ENCODE measurements at regions not wholly inside any gene's neighbourhood (a gene's known extent, or its start where the extent isn't known, plus 50 kb on each side); places are given as distances from the start of the nearest gene placed in this dataset.
"Not testable (repeated sequence)": the region's sequence is repeated elsewhere in the genome, so short reads cannot be mapped to it uniquely, and the experiment has no call there.

DNA sequence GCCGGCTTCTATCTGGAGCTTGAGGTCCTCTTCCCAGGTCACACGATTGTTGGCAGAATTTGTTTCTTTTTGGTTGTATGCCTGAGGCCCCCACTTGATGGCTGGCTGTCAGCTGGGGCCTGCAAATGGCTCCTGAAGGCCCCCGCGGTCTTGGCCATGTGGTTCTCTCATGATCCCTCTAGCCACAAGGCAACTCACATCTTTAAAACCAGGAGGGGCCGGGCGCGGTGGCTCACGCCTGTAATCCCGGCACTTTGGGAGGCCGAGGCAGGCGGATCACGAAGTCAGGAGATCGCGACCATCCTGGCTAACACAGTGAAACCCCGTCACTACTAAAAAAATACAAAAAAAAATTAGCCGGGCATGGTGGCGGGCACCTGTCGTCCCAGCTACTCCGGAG is 443.6 kb downstream of the DOK5 start:
- TF ChIP-seq, protein P1, sequence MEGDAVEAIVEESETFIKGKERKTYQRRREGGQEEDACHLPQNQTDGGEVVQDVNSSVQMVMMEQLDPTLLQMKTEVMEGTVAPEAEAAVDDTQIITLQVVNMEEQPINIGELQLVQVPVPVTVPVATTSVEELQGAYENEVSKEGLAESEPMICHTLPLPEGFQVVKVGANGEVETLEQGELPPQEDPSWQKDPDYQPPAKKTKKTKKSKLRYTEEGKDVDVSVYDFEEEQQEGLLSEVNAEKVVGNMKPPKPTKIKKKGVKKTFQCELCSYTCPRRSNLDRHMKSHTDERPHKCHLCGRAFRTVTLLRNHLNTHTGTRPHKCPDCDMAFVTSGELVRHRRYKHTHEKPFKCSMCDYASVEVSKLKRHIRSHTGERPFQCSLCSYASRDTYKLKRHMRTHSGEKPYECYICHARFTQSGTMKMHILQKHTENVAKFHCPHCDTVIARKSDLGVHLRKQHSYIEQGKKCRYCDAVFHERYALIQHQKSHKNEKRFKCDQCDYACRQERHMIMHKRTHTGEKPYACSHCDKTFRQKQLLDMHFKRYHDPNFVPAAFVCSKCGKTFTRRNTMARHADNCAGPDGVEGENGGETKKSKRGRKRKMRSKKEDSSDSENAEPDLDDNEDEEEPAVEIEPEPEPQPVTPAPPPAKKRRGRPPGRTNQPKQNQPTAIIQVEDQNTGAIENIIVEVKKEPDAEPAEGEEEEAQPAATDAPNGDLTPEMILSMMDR (IDR thresholded peaks at IDR 0.05): not testable (repeated sequence)
- not testable (repeated sequence) for TF ChIP-seq POLR2A (IDR thresholded peaks at IDR 0.05)
